Retinal pigment epithelial cell (primary cell): ENCODE measurements at regions not wholly inside any gene's neighbourhood (a gene's known extent, or its start where the extent isn't known, plus 50 kb on each side); places are given as distances from the start of the nearest gene placed in this dataset.
A peak's percentile ranks its signal among the peaks of the same experiment; 100 is the strongest.

ENCODE experiments used
- DNase-seq: peaks from one replicate; pipeline ENCODE4 v3.0.0-alpha.2; 2010; ENCODE audit warnings: low read depth
- H3K4me3 ChIP-seq: 2 replicates; pipeline ENCODE4 v1.5.1; 2011; ENCODE audit warnings: mild to moderate bottlenecking, low read length, control low read depth, moderate library complexity
- CTCF ChIP-seq: conservative IDR thresholded peaks from 2 replicates; pipeline ENCODE4 v1.5.1; 2011; ENCODE audit warnings: low read depth, low read length, control low read depth, inconsistent platforms

- TF ChIP-seq CTCF, result no peak
- H3K4me3 ChIP-seq, result no peak overlapping the region
- no peak for DNase-seq
Observed at GRCh38 chr18:28963481-28963880, 786.6 kb upstream of the CDH2 start.

- H3K4me3 ChIP-seq, result no peak overlapping the region
- no peak for DNase-seq
Observed at GRCh38 chr18:28961669-28962228, 784.8 kb upstream of the CDH2 start.

GRCh38 chr18:28960146-28960545 is 783.2 kb upstream of the CDH2 start:
- DNase-seq, result peak; percentile 25
- H3K4me3 ChIP-seq, result no peak overlapping the region
- TF ChIP-seq CTCF, result no peak

More at GRCh38 chr18:28961669-28962228, 784.8 kb upstream of the CDH2 start:
- TF ChIP-seq CTCF, result peak; percentile 51

- no peak overlapping the region for H3K4me3 ChIP-seq
- TF ChIP-seq CTCF, result no peak
- DNase-seq, result no peak
Observed at GRCh38 chr18:28952339-28952738, 775.4 kb upstream of the CDH2 start.

GRCh38 chr18:28947900-28948299 is 771.0 kb upstream of the CDH2 start:
- no peak overlapping the region for H3K4me3 ChIP-seq
- DNase-seq, result no peak
- no peak for TF ChIP-seq CTCF

GRCh38 chr18:28946471-28946870 is 769.5 kb upstream of the CDH2 start:
- DNase-seq, result no peak
- H3K4me3 ChIP-seq, result no peak overlapping the region
- no peak for TF ChIP-seq CTCF

- TF ChIP-seq CTCF, result no peak
- no peak overlapping the region for H3K4me3 ChIP-seq
- DNase-seq, result no peak
Observed at GRCh38 chr18:28922936-28923335, 746.0 kb upstream of the CDH2 start.
